Activated naive CD8-positive, alpha-beta T cell treated with anti-CD3 and anti-CD28 coated beads for 36 hours (primary cell): ENCODE measurements at regions not wholly inside any gene's neighbourhood (a gene's known extent, or its start where the extent isn't known, plus 50 kb on each side); places are given as distances from the start of the nearest gene placed in this dataset.
"Not testable (repeated sequence)": the region's sequence is repeated elsewhere in the genome, so short reads cannot be mapped to it uniquely, and the experiment has no call there.

Experiments
- DNase-seq: peaks from one replicate; pipeline ENCODE4 v3.0.0; 2021
- H3K27ac Mint-ChIP-seq: one replicate; pipeline ENCODE4 v1.8.0; 2022; ENCODE audit warnings: mild to moderate bottlenecking, moderate library complexity, mixed read lengths
- H3K27me3 Mint-ChIP-seq: one replicate; pipeline ENCODE4 v1.8.0; 2022; ENCODE audit warnings: mild to moderate bottlenecking, mixed read lengths
- H3K36me3 Mint-ChIP-seq: one replicate; pipeline ENCODE4 v1.8.0; 2021; ENCODE audit warnings: mild to moderate bottlenecking, mixed read lengths
- H3K4me1 Mint-ChIP-seq: one replicate; pipeline ENCODE4 v1.8.0; 2021; ENCODE audit warnings: mixed read lengths
- H3K4me3 Mint-ChIP-seq: one replicate; pipeline ENCODE4 v1.8.0; 2022; ENCODE audit warnings: mild to moderate bottlenecking, moderate library complexity, mixed read lengths
- H3K9me3 Mint-ChIP-seq: one replicate; pipeline ENCODE4 v1.8.0; 2022; ENCODE audit warnings: mixed read lengths

GRCh38 chr6:15193451-15193850 is 52.4 kb upstream of the JARID2 start:
- H3K4me1 Mint-ChIP-seq, H3K4me3 Mint-ChIP-seq, H3K27ac Mint-ChIP-seq, H3K27me3 Mint-ChIP-seq, H3K9me3 Mint-ChIP-seq, H3K36me3 Mint-ChIP-seq, DNase-seq: not testable (repeated sequence)

DNA sequence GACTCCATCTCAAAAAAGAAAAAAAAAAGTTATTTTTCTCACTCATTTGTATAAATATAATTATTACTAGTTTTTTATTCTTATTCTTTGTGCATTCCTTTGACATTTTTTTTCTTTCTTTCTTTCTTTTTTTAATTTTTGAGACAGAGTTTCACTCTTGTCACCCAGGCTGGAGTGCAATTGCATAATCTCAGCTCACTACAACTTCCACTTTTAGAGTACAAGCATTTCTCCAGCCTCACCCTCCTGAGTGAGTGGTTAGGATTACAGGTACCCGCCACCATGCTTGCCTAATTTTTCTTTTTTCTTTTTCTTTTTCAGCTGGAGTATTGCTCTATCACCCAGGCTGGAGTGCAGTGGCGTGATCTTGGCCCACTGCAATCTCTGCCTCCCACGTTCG is 51.4 kb upstream of the JARID2 start:
- no peaks in the 10 kb centered on the region for H3K27me3 Mint-ChIP-seq
- H3K9me3 Mint-ChIP-seq, result no peaks in the 10 kb centered on the region

More for the DNA sequence above, 51.4 kb upstream of the JARID2 start:
- no peak overlapping the region for H3K4me3 Mint-ChIP-seq
- no peaks in the 10 kb centered on the region for H3K4me1 Mint-ChIP-seq
- H3K27ac Mint-ChIP-seq, result no peak overlapping the region
- no peak for DNase-seq
- H3K36me3 Mint-ChIP-seq, result no peaks in the 10 kb centered on the region
